DOHH2 (cell line): ENCODE measurements at regions not wholly inside any gene's neighbourhood (a gene's known extent, or its start where the extent isn't known, plus 50 kb on each side); places are given as distances from the start of the nearest gene placed in this dataset.

Source experiments
- EZH2phosphoT487 ChIP-seq: fragments of 200-600 bp; sonication (generic); IDR thresholded peaks from 2 replicates; pipeline ENCODE4 v1.6.1; 2017; ENCODE audit warnings: borderline replicate concordance, mild to moderate bottlenecking, antibody characterized with exemption, low read length, moderate library complexity, mixed read lengths
- TF ChIP-seq, protein P1 (sequence below): fragments of 200-600 bp; sonication (generic); IDR thresholded peaks from one replicate; pipeline ENCODE4 v1.5.1; 2014; ENCODE audit warnings: antibody characterized with exemption, mild to moderate bottlenecking, low read depth, low read length; ENCODE audit not compliant: poor library complexity, severe bottlenecking

DNA sequence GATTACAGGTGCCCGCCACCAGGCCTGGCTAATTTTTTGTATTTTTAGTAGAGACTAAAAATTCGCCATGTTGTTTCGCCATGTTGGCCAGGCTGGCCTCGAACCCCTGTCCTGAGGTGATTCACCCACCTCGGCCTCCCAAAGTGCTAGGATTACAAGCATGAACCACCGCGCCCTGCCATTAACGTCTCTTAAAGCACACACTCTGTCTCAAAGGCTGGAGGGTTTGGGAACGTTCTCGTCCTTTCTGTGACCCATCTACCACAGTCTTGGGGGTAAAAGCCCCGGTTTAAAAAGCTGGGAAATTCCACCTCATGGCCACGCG is 57.8 kb upstream of the ARID1B start:
- TF ChIP-seq, protein P1, sequence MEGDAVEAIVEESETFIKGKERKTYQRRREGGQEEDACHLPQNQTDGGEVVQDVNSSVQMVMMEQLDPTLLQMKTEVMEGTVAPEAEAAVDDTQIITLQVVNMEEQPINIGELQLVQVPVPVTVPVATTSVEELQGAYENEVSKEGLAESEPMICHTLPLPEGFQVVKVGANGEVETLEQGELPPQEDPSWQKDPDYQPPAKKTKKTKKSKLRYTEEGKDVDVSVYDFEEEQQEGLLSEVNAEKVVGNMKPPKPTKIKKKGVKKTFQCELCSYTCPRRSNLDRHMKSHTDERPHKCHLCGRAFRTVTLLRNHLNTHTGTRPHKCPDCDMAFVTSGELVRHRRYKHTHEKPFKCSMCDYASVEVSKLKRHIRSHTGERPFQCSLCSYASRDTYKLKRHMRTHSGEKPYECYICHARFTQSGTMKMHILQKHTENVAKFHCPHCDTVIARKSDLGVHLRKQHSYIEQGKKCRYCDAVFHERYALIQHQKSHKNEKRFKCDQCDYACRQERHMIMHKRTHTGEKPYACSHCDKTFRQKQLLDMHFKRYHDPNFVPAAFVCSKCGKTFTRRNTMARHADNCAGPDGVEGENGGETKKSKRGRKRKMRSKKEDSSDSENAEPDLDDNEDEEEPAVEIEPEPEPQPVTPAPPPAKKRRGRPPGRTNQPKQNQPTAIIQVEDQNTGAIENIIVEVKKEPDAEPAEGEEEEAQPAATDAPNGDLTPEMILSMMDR = no peak
- TF ChIP-seq EZH2phosphoT487 = no peak
